Keratinocyte (primary cell): ENCODE measurements at regions not wholly inside any gene's neighbourhood (a gene's known extent, or its start where the extent isn't known, plus 50 kb on each side); places are given as distances from the start of the nearest gene placed in this dataset.

Experiments
- CTCF ChIP-seq, 3 experiments: IDR thresholded peaks in 1 of 3; conservative IDR thresholded peaks in 1 of 3; optimal IDR thresholded peaks in 1 of 3; 2 replicates in 2 of 3; 3 replicates in 1 of 3; pipeline versions ENCODE3 to v1.5.1; 2011; ENCODE audit warnings: low read length in 3 of 3, mild to moderate bottlenecking in 3 of 3, moderate library complexity in 2 of 3, control low read depth in 1 of 3, inconsistent platforms in 1 of 3; ENCODE audit not compliant: insufficient read depth in 2 of 3; ENCODE audit errors: extremely low read depth in 1 of 3
- EZH2 ChIP-seq: IDR thresholded peaks from one replicate; pipeline ENCODE4 v1.6.1; 2012; ENCODE audit warnings: inconsistent platforms, mild to moderate bottlenecking, low read length, moderate library complexity

DNA sequence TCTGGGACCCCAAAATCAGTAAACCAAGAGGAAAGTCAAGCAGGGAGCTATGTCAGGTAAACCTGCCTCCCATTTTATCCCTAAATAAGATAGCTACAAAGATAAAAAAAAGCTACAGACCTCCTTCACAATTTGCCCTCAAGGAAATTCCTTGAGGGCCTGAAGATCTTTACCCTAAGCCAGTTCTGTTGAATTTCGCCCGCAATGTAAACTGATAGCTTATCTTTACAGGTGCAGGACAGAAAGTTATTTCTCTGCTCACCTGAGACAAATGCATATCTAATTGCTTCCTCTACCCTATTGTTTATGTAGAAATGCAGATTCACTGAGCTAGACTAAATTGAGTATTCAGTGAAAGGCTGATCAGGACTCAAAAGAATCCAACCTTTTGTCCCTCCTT, 153.4 kb upstream of the CHRM3 start:
- TF ChIP-seq CTCF (optimal IDR thresholded peaks at IDR 0.05 in 1 of 3, IDR thresholded peaks at IDR 0.05 in 1 of 3, conservative IDR thresholded peaks at IDR 0.05 in 1 of 3; ENCODE audit: extremely low read depth in 1 of 3, insufficient read depth in 2 of 3, low read length in 3 of 3) (no peak), EZH2 (no peak)
